DND-41 (cell line): ENCODE measurements at regions not wholly inside any gene's neighbourhood (a gene's known extent, or its start where the extent isn't known, plus 50 kb on each side); places are given as distances from the start of the nearest gene placed in this dataset.

Experiments used
- ATAC-seq: fragments of 200-7000 bp; cut with Tn5 transposase; 3 replicates; pipeline ENCODE4 v1.9.1; 2021; ENCODE audit warnings: low read depth; ENCODE audit not compliant: insufficient read depth
- DNase-seq: peaks from one replicate; pipeline ENCODE4 v3.0.0-alpha.2; 2020
- H2AFZ ChIP-seq: 2 replicates; pipeline ENCODE4 v1.6.0; 2012; ENCODE audit warnings: low read depth, low read length
- H3K27ac ChIP-seq: 2 replicates; pipeline ENCODE4 v1.5.1; 2012; ENCODE audit warnings: low read length, inconsistent platforms
- H3K27me3 ChIP-seq: fragments of 200-600 bp; sonication (generic); 2 replicates; pipeline ENCODE4 v1.6.0; 2012; ENCODE audit warnings: low read length, mild to moderate bottlenecking, inconsistent platforms; ENCODE audit not compliant: insufficient read depth, poor library complexity
- H3K36me3 ChIP-seq: 2 replicates; pipeline ENCODE4 v1.5.1; 2012; ENCODE audit warnings: low read length, inconsistent platforms; ENCODE audit not compliant: insufficient read depth
- H3K4me1 ChIP-seq: 2 replicates; pipeline ENCODE4 v1.5.1; 2012; ENCODE audit warnings: mild to moderate bottlenecking, low read length; ENCODE audit not compliant: insufficient read depth
- H3K4me2 ChIP-seq: 2 replicates; pipeline ENCODE4 v1.6.0; 2012; ENCODE audit warnings: mild to moderate bottlenecking, moderate library complexity, low read length, inconsistent platforms; ENCODE audit not compliant: insufficient read depth
- H3K4me3 ChIP-seq, 2 experiments: fragments of 200-600 bp in 1 of 2; shearing (Covaris generic) in 1 of 2; 2 replicates each; pipeline ENCODE4 v1.5.1; 2012 to 2016; ENCODE audit warnings: inconsistent platforms in 2 of 2, low read length in 2 of 2, mild to moderate bottlenecking in 2 of 2, low read depth in 1 of 2, moderate library complexity in 1 of 2
- H3K79me2 ChIP-seq: 2 replicates; pipeline ENCODE4 v1.6.0; 2012; ENCODE audit warnings: low read length, inconsistent platforms; ENCODE audit not compliant: insufficient read depth
- H3K9ac ChIP-seq: 2 replicates; pipeline ENCODE4 v1.6.0; 2012; ENCODE audit warnings: low read depth, mild to moderate bottlenecking, inconsistent platforms, low read length, moderate library complexity
- H3K9me3 ChIP-seq: 2 replicates; pipeline ENCODE4 v1.5.1; 2012; ENCODE audit warnings: low read length, moderate library complexity, mild to moderate bottlenecking, inconsistent platforms; ENCODE audit not compliant: insufficient read depth, severe bottlenecking
- H4K20me1 ChIP-seq: 2 replicates; pipeline ENCODE4 v1.6.0; 2012; ENCODE audit warnings: low read length; ENCODE audit not compliant: insufficient read depth
- CTCF ChIP-seq: IDR thresholded peaks from 2 replicates; pipeline ENCODE4 v1.5.1; 2012; ENCODE audit warnings: borderline replicate concordance, low read length, moderate library complexity, mild to moderate bottlenecking; ENCODE audit not compliant: poor library complexity, severe bottlenecking; ENCODE audit errors: extremely low read depth
- EZH2 ChIP-seq: IDR thresholded peaks from 3 replicates; pipeline ENCODE4 v1.6.1; 2012; ENCODE audit warnings: borderline replicate concordance, low read depth, mild to moderate bottlenecking, moderate library complexity, low read length, inconsistent platforms; ENCODE audit not compliant: severe bottlenecking

GRCh38 chr17:53574038-53574437, 248.7 kb upstream of the KIF2B start:
- H3K27me3 ChIP-seq, result no peaks in the 10 kb centered on the region
- H3K4me3 ChIP-seq, result no peak overlapping the region
- no peaks in the 10 kb centered on the region for H3K9me3 ChIP-seq
- TF ChIP-seq EZH2 (no peak), CTCF (no peak)
- no peaks in the 10 kb centered on the region for H3K4me1 ChIP-seq
- H3K36me3 ChIP-seq, result no peaks in the 10 kb centered on the region
- no peak overlapping the region for H2AFZ ChIP-seq
- H4K20me1 ChIP-seq, result no peaks in the 10 kb centered on the region
- H3K9ac ChIP-seq, result no peak overlapping the region
- ATAC-seq (no peak), DNase-seq (no peak)
- H3K4me2 ChIP-seq, result no peak overlapping the region
- H3K79me2 ChIP-seq, result no peaks in the 10 kb centered on the region
- no peak overlapping the region for H3K27ac ChIP-seq

GRCh38 chr17:53571342-53571741, 251.4 kb upstream of the KIF2B start:
- no peak for TF ChIP-seq CTCF
- TF ChIP-seq EZH2, result no peak
- no peak overlapping the region for H3K27ac ChIP-seq
- no peak overlapping the region for H3K9ac ChIP-seq
- no peak overlapping the region for H2AFZ ChIP-seq
- H3K4me3 ChIP-seq, result no peak overlapping the region
- H3K27me3 ChIP-seq, result no peaks in the 10 kb centered on the region
- H3K4me2 ChIP-seq, result no peak overlapping the region; the same call in 1 of the 2 replicates
- DNase-seq (no peak), ATAC-seq (no peak)
- no peaks in the 10 kb centered on the region for H3K9me3 ChIP-seq
- no peaks in the 10 kb centered on the region for H3K79me2 ChIP-seq
- H3K4me1 ChIP-seq, result no peaks in the 10 kb centered on the region
- H3K36me3 ChIP-seq, result no peaks in the 10 kb centered on the region
- H4K20me1 ChIP-seq, result no peaks in the 10 kb centered on the region

GRCh38 chr17:53570731-53571130, 252.0 kb upstream of the KIF2B start:
- Histone ChIP-seq H3K9me3 (no peaks in the 10 kb centered on the region), H3K4me3 (no peak overlapping the region), H2AFZ (no peak overlapping the region), H4K20me1 (no peaks in the 10 kb centered on the region), H3K36me3 (no peaks in the 10 kb centered on the region), H3K9ac (no peak overlapping the region), H3K27ac (no peak overlapping the region), H3K4me1 (no peaks in the 10 kb centered on the region), H3K79me2 (no peaks in the 10 kb centered on the region), H3K27me3 (no peaks in the 10 kb centered on the region), H3K4me2 (no peak overlapping the region)
- no peak for DNase-seq
- no peak for ATAC-seq
- no peak for TF ChIP-seq EZH2
- no peak for TF ChIP-seq CTCF

GRCh38 chr17:53560953-53561352, 261.8 kb upstream of the KIF2B start:
- no peaks in the 10 kb centered on the region for H3K36me3 ChIP-seq
- H3K4me2 ChIP-seq, result no peak overlapping the region
- ATAC-seq, result no peak
- no peak overlapping the region for H3K9ac ChIP-seq
- no peaks in the 10 kb centered on the region for H3K9me3 ChIP-seq
- DNase-seq, result no peak
- no peak overlapping the region for H3K27ac ChIP-seq
- no peaks in the 10 kb centered on the region for H3K27me3 ChIP-seq
- H3K79me2 ChIP-seq, result no peaks in the 10 kb centered on the region
- no peak overlapping the region for H2AFZ ChIP-seq
- no peak overlapping the region for H3K4me3 ChIP-seq
- no peaks in the 10 kb centered on the region for H4K20me1 ChIP-seq
- H3K4me1 ChIP-seq, result no peaks in the 10 kb centered on the region
- no peak for TF ChIP-seq EZH2
- no peak for TF ChIP-seq CTCF
